Suprapubic skin (tissue), 4 donors: ENCODE measurements at regions not wholly inside any gene's neighbourhood (a gene's known extent, or its start where the extent isn't known, plus 50 kb on each side); places are given as distances from the start of the nearest gene placed in this dataset.

Experiments used
- CTCF ChIP-seq, 2 donors: fragments of 200-600 bp in 1 of 2; fragments of 450-650 bp in 1 of 2; sonication (generic) in 1 of 2; IDR thresholded peaks; one replicate each; pipeline ENCODE4 v1.5.1; 2016 to 2019; ENCODE audit warnings: antibody characterized with exemption in 2 of 2, mild to moderate bottlenecking in 1 of 2, moderate library complexity in 1 of 2
- EP300 ChIP-seq: sonication (generic); formaldehyde crosslinking; IDR thresholded peaks from one replicate; pipeline ENCODE4 v1.6.1; 2017; ENCODE audit warnings: antibody characterized with exemption
- POLR2AphosphoS5 ChIP-seq, 3 donors: sonication (generic); formaldehyde crosslinking; IDR thresholded peaks; one replicate each; pipeline ENCODE4 v1.6.1; 2017; ENCODE audit warnings: antibody characterized with exemption in 3 of 3

GRCh38 chr22:49305966-49306631, 521.6 kb downstream of the BRD1 start:
- TF ChIP-seq CTCF (IDR thresholded peaks at IDR 0.05), result no peak
- no peak for TF ChIP-seq EP300
- no peak for TF ChIP-seq POLR2AphosphoS5 (IDR thresholded peaks at IDR 0.05)
